H1 (cell line): ENCODE measurements at regions not wholly inside any gene's neighbourhood (a gene's known extent, or its start where the extent isn't known, plus 50 kb on each side); places are given as distances from the start of the nearest gene placed in this dataset.
A peak's percentile ranks its signal among the peaks of the same experiment; 100 is the strongest.

Experiments
- CTCF ChIA-PET: fragments of 300-600 bp; sonication (Branson Sonifier 250); formaldehyde crosslinking; loops from one replicate; lab custom pipeline; 2021; ENCODE audit not compliant: partially characterized antibody; lab: Charles Lee
- POLR2A ChIA-PET: fragments of 300-600 bp; sonication (Branson Sonifier 250); formaldehyde crosslinking; loops from one replicate; lab custom pipeline; 2021; ENCODE audit warnings: inconsistent platforms; ENCODE audit not compliant: partially characterized antibody; lab: Charles Lee
- DNase-seq, 2 experiments: peaks; one replicate each; pipeline versions ENCODE4 v3.0.0 to v3.0.0-alpha.2; 2010 to 2022; ENCODE audit warnings: low spot score in 2 of 2, low read depth in 1 of 2, mixed read lengths in 1 of 2
- FAIRE-seq: peaks from 2 replicates; lab custom pipeline; 2011; peaks lifted over from hg19 to GRCh38; lab: Jason Lieb, UNC
- H2AFZ ChIP-seq: 2 replicates; pipeline ENCODE4 v1.8.1; 2012; ENCODE audit warnings: low read length, inconsistent platforms
- H2AK5ac ChIP-seq: 2 replicates; pipeline ENCODE4 v1.6.1; 2013; ENCODE audit warnings: low read depth, low read length
- H2BK120ac ChIP-seq: replicated peaks from 2 replicates; pipeline ENCODE3; 2013; ENCODE audit warnings: low read depth, low read length, inconsistent platforms
- H2BK12ac ChIP-seq: 2 replicates; pipeline ENCODE4 v1.6.1; 2013; ENCODE audit warnings: low read depth, low read length
- H2BK15ac ChIP-seq: 2 replicates; pipeline ENCODE4 v1.6.1; 2013; ENCODE audit warnings: low read length
- H2BK20ac ChIP-seq: 2 replicates; pipeline ENCODE4 v1.6.1; 2013; ENCODE audit warnings: low read length
- H2BK5ac ChIP-seq: 2 replicates; pipeline ENCODE4 v1.6.1; 2013; ENCODE audit warnings: low read depth, low read length
- H3K14ac ChIP-seq: 2 replicates; pipeline ENCODE4 v1.6.1; 2013; ENCODE audit warnings: inconsistent platforms; ENCODE audit not compliant: insufficient read length
- H3K18ac ChIP-seq: 2 replicates; pipeline ENCODE4 v1.6.1; 2013; ENCODE audit warnings: low read length; ENCODE audit errors: extremely low read depth
- H3K23ac ChIP-seq: 2 replicates; pipeline ENCODE4 v1.6.1; 2013; ENCODE audit warnings: inconsistent platforms; ENCODE audit not compliant: insufficient read length
- H3K23me2 ChIP-seq: 2 replicates; pipeline ENCODE4 v1.6.1; 2013; ENCODE audit warnings: low read depth, low read length
- H3K27ac ChIP-seq: 2 replicates; pipeline ENCODE4 v1.6.1; 2011; ENCODE audit warnings: low read depth, low read length, inconsistent platforms
- H3K27me3 ChIP-seq, 4 experiments: replicated peaks in 1 of 4; 1 replicate in 1 of 4; 2 replicates in 3 of 4; pipeline versions ENCODE4 v1.6.1 to v1.8.1; 2011 to 2013; ENCODE audit warnings: low read length in 3 of 4, mild to moderate bottlenecking in 3 of 4, inconsistent platforms in 2 of 4, mixed read lengths in 2 of 4, moderate library complexity in 1 of 4; ENCODE audit not compliant: control insufficient read depth in 3 of 4, insufficient read depth in 3 of 4; ENCODE audit errors: extremely low read depth in 1 of 4
- H3K36me3 ChIP-seq, 4 experiments: 2 replicates each; pipeline versions ENCODE4 v1.6.1 to v1.8.1; 2011 to 2013; ENCODE audit warnings: mild to moderate bottlenecking in 4 of 4, low read length in 3 of 4, moderate library complexity in 2 of 4, control low read depth in 1 of 4, inconsistent platforms in 1 of 4; ENCODE audit not compliant: insufficient read depth in 4 of 4, control insufficient read depth in 2 of 4
- H3K4ac ChIP-seq: replicated peaks from 2 replicates; pipeline ENCODE3; 2013; ENCODE audit warnings: low read length, low read depth, mixed read lengths, inconsistent platforms; ENCODE audit not compliant: insufficient read length
- H3K4me1 ChIP-seq, 4 experiments: replicated peaks in 1 of 4; 1 replicate in 1 of 4; 2 replicates in 3 of 4; pipeline versions ENCODE4 v1.6.1 to v1.8.1; 2011 to 2013; ENCODE audit warnings: low read length in 3 of 4, inconsistent platforms in 2 of 4, mixed read lengths in 1 of 4; ENCODE audit not compliant: insufficient read depth in 4 of 4, control insufficient read depth in 3 of 4
- H3K4me2 ChIP-seq, 2 experiments: 2 replicates each; pipeline versions ENCODE4 v1.6.1 to v1.8.1; 2011 to 2013; ENCODE audit warnings: low read depth in 2 of 2, low read length in 2 of 2, control low read depth in 1 of 2, inconsistent platforms in 1 of 2, mild to moderate bottlenecking in 1 of 2; ENCODE audit not compliant: insufficient read depth in 1 of 2
- H3K4me3 ChIP-seq, 4 experiments: fragments of 200-600, 300-600 bp in 1 of 4; sonication (generic), shearing (Covaris generic), sonication (Bioruptor Twin) in 1 of 4; 2 replicates each; pipeline versions ENCODE4 v1.5.1 to v1.8.1; 2011 to 2016; ENCODE audit warnings: low read length in 4 of 4, low read depth in 3 of 4, control low read depth in 2 of 4, inconsistent platforms in 2 of 4, mild to moderate bottlenecking in 2 of 4, mixed read lengths in 1 of 4, moderate library complexity in 1 of 4; ENCODE audit not compliant: insufficient read depth in 2 of 4; ENCODE audit errors: extremely low read depth in 1 of 4
- H3K56ac ChIP-seq: replicated peaks from 2 replicates; pipeline ENCODE3; 2013; ENCODE audit warnings: low read depth, mild to moderate bottlenecking, mixed read lengths, low read length, inconsistent platforms; ENCODE audit not compliant: insufficient read length
- H3K79me1 ChIP-seq: 2 replicates; pipeline ENCODE4 v1.6.1; 2013; ENCODE audit warnings: low read depth, low read length, control low read depth
- H3K79me2 ChIP-seq, 2 experiments: 2 replicates each; pipeline versions ENCODE4 v1.6.1 to v1.8.1; 2012 to 2013; ENCODE audit warnings: low read length in 2 of 2, mild to moderate bottlenecking in 2 of 2, inconsistent platforms in 1 of 2; ENCODE audit not compliant: insufficient read depth in 2 of 2, control insufficient read depth in 1 of 2
- H3K9ac ChIP-seq, 4 experiments: replicated peaks in 1 of 4; 1 replicate in 1 of 4; 2 replicates in 3 of 4; pipeline versions ENCODE4 v1.6.1 to v1.8.1; 2011 to 2013; ENCODE audit warnings: low read depth in 3 of 4, low read length in 3 of 4, control low read depth in 2 of 4, mild to moderate bottlenecking in 2 of 4, moderate library complexity in 2 of 4, inconsistent platforms in 1 of 4; ENCODE audit errors: extremely low read depth in 1 of 4
- H3K9me3 ChIP-seq, 2 experiments: 2 replicates each; pipeline versions ENCODE4 v1.6.1 to v1.8.1; 2012 to 2013; ENCODE audit warnings: mild to moderate bottlenecking in 2 of 2, moderate library complexity in 2 of 2, control low read depth in 1 of 2, inconsistent platforms in 1 of 2, low read depth in 1 of 2, low read length in 1 of 2, mixed read lengths in 1 of 2; ENCODE audit not compliant: insufficient read depth in 2 of 2
- H4K20me1 ChIP-seq, 2 experiments: replicated peaks in 1 of 2; 2 replicates each; pipeline versions ENCODE3 to v1.8.1; 2011 to 2013; ENCODE audit warnings: inconsistent platforms in 2 of 2, low read length in 2 of 2, mild to moderate bottlenecking in 1 of 2; ENCODE audit not compliant: insufficient read depth in 2 of 2, control insufficient read depth in 1 of 2
- H4K5ac ChIP-seq: 2 replicates; pipeline ENCODE4 v1.6.1; 2013; ENCODE audit warnings: low read length, low read depth, mixed read lengths, inconsistent platforms; ENCODE audit not compliant: insufficient read length
- H4K8ac ChIP-seq: 2 replicates; pipeline ENCODE4 v1.8.0; 2013; ENCODE audit warnings: mild to moderate bottlenecking, moderate library complexity, low read length, inconsistent platforms; ENCODE audit not compliant: insufficient read depth; ENCODE audit errors: extremely low read depth
- H4K91ac ChIP-seq: replicated peaks from 2 replicates; pipeline ENCODE3; 2013; ENCODE audit warnings: low read length, mixed read lengths, inconsistent platforms; ENCODE audit not compliant: insufficient read length
- CHD2 ChIP-seq: IDR thresholded peaks from 2 replicates; pipeline ENCODE4 v1.6.1; 2012; ENCODE audit warnings: low read length, improper control_type of control experiment
- CTCF ChIP-seq, 3 experiments: IDR thresholded peaks; 1 replicate in 2 of 3; 2 replicates in 1 of 3; pipeline versions ENCODE4 v1.5.1 to v1.6.1; 2011; ENCODE audit warnings: low read length in 3 of 3, mild to moderate bottlenecking in 3 of 3, inconsistent platforms in 2 of 3, low read depth in 1 of 3, moderate library complexity in 1 of 3; ENCODE audit not compliant: insufficient read depth in 1 of 3; ENCODE audit errors: control extremely low read depth in 1 of 3
- RAD21 ChIP-seq, 2 experiments: IDR thresholded peaks in 1 of 2; conservative IDR thresholded peaks in 1 of 2; 2 replicates each; pipeline ENCODE4 v1.6.1; 2011; ENCODE audit warnings: low read depth in 2 of 2, low read length in 2 of 2, improper control_type of control experiment in 1 of 2, inconsistent platforms in 1 of 2, mild to moderate bottlenecking in 1 of 2, moderate library complexity in 1 of 2
- RNF2 ChIP-seq: fragments of 200-900, 300-1000 bp; sonication (generic); IDR thresholded peaks from 2 replicates; pipeline ENCODE4 v1.7.1; 2016; ENCODE audit warnings: borderline replicate concordance, low read depth, mild to moderate bottlenecking, antibody characterized with exemption, low read length; ENCODE audit not compliant: poor library complexity, severe bottlenecking; ENCODE audit errors: missing control alignments
- RXRA ChIP-seq: IDR thresholded peaks from 2 replicates; pipeline ENCODE4 v1.6.1; 2011; ENCODE audit warnings: low read depth, mild to moderate bottlenecking, low read length, moderate library complexity; ENCODE audit not compliant: insufficient read depth
- SP1 ChIP-seq: IDR thresholded peaks from 2 replicates; pipeline ENCODE4 v1.6.1; 2011; ENCODE audit warnings: low read depth, low read length
- SRF ChIP-seq: IDR thresholded peaks from 2 replicates; pipeline ENCODE4 v1.6.1; 2011; ENCODE audit warnings: mild to moderate bottlenecking, low read depth, low read length, moderate library complexity
- WGBS, 2 experiments: shearing (Covaris generic) in 1 of 2; methylation state at CpG; one replicate each; pipeline versions ENCODE4 v1.1.6 to v1.1.7; 2013 to 2015; ENCODE audit warnings: low lambda C conversion rate in 2 of 2, mixed read lengths in 2 of 2, inconsistent platforms in 1 of 2, low coverage in 1 of 2, missing lambda C conversion rate in 1 of 2; ENCODE audit not compliant: insufficient replicate concordance in 2 of 2, insufficient coverage in 1 of 2, insufficient read length in 1 of 2; ENCODE audit errors: extremely low coverage in 1 of 2, missing lambda C conversion rate in 1 of 2; 5-methylcytosine and 5-hydroxymethylcytosine counted together

GRCh38 chr11:29272019-29272654 lies 744.7 kb downstream of the KCNA4 start:
- WGBS, 2 experiments = 86% methylated on average over 5 of the region's 5 CpGs; no CpG with 5 or more reads in 1 of the 2 experiments

More at GRCh38 chr11:29272019-29272654, 744.7 kb downstream of the KCNA4 start:
- no peak overlapping the region for H2BK12ac ChIP-seq
- H3K4ac ChIP-seq = no peak overlapping the region
- H2BK5ac ChIP-seq = no peak overlapping the region
- DNase-seq = no peak
- CTCF ChIA-PET = interaction anchor here (0.6 to 2.4 kb wide), 8 partner anchors 9 to 64 kb away, joined by 3 to 12 read pairs (median 3); no protein-coding TSS in a partner anchor
- no peak overlapping the region for H3K9ac ChIP-seq
- no peaks in the 10 kb centered on the region for H3K4me1 ChIP-seq
- H4K91ac ChIP-seq = no peak overlapping the region
- H3K79me1 ChIP-seq = no peaks in the 10 kb centered on the region
- H3K27me3 ChIP-seq = no peaks in the 10 kb centered on the region
- no peak for TF ChIP-seq SRF
- no peak for TF ChIP-seq SP1
- no peak for TF ChIP-seq RXRA
- TF ChIP-seq CTCF (IDR thresholded peaks at IDR 0.05; ENCODE audit: control extremely low read depth in 1 of 3, insufficient read depth in 1 of 3, low read depth in 1 of 3, low read length in 3 of 3) = peak in 2 of 3 experiments; percentile 18 to 26; a peak in 2 of 4 replicates
- TF ChIP-seq CHD2 = no peak
- TF ChIP-seq RNF2 = no peak
- TF ChIP-seq RAD21 (IDR thresholded peaks at IDR 0.05 in 1 of 2, conservative IDR thresholded peaks at IDR 0.05 in 1 of 2; ENCODE audit: low read depth in 2 of 2, low read length in 2 of 2) = peak; percentile 33 to 39
- TF ChIP-seq, all 59 proteins: peak for 2
- Histone ChIP-seq H3K56ac (no peak overlapping the region), H4K8ac (no peak overlapping the region), H3K14ac (no peak overlapping the region), H4K20me1 (no peaks in the 10 kb centered on the region), H2AK5ac (no peak overlapping the region), H3K27ac (no peak overlapping the region), H2BK120ac (no peak overlapping the region), H4K5ac (no peak overlapping the region), H3K36me3 (no peaks in the 10 kb centered on the region), H3K18ac (no peak overlapping the region), H3K79me2 (no peaks in the 10 kb centered on the region), H2BK15ac (no peak overlapping the region), H2AFZ (no peak overlapping the region), H3K23ac (no peak overlapping the region), H3K4me3 (no peak overlapping the region), H3K9me3 (no peaks in the 10 kb centered on the region), H3K23me2 (no peaks in the 10 kb centered on the region), H2BK20ac (no peak overlapping the region), H3K4me2 (no peak overlapping the region)
- no peak for FAIRE-seq
- POLR2A ChIA-PET = no interaction called here
